Karpas-422 (cell line): ENCODE measurements at regions not wholly inside any gene's neighbourhood (a gene's known extent, or its start where the extent isn't known, plus 50 kb on each side); places are given as distances from the start of the nearest gene placed in this dataset.
"Not testable (repeated sequence)": the region's sequence is repeated elsewhere in the genome, so short reads cannot be mapped to it uniquely, and the experiment has no call there.

Source experiments
- DNase-seq: peaks from one replicate; pipeline ENCODE4 v3.0.0-alpha.2; 2015
- H2AFZ ChIP-seq: fragments of 200-600 bp; sonication (generic); 2 replicates; pipeline ENCODE4 v1.6.1; 2014; ENCODE audit warnings: antibody characterized with exemption, low read length, mixed read lengths
- H3K27ac ChIP-seq: fragments of 200-600 bp; sonication (generic); 2 replicates; pipeline ENCODE4 v1.5.1; 2014; ENCODE audit warnings: mild to moderate bottlenecking, low read length, moderate library complexity
- H3K27me3 ChIP-seq: fragments of 200-600 bp; sonication (generic); 2 replicates; pipeline ENCODE4 v1.6.1; 2014; ENCODE audit warnings: low read length, mixed read lengths
- H3K36me3 ChIP-seq: fragments of 200-600 bp; sonication (generic); 2 replicates; pipeline ENCODE4 v1.6.1; 2014; ENCODE audit warnings: low read length, mixed read lengths; ENCODE audit not compliant: insufficient read depth
- H3K4me1 ChIP-seq: fragments of 200-600 bp; sonication (generic); 2 replicates; pipeline ENCODE4 v1.6.1; 2014; ENCODE audit warnings: mild to moderate bottlenecking, low read length, mixed read lengths
- H3K4me2 ChIP-seq: fragments of 200-600 bp; sonication (generic); 2 replicates; pipeline ENCODE4 v1.6.1; 2014; ENCODE audit warnings: low read length, low read depth, mild to moderate bottlenecking; ENCODE audit not compliant: poor library complexity, severe bottlenecking
- H3K4me3 ChIP-seq: fragments of 200-600 bp; sonication (generic); 2 replicates; pipeline ENCODE4 v1.5.1; 2014; ENCODE audit warnings: mild to moderate bottlenecking, antibody characterized with exemption, low read length, mixed read lengths
- H3K79me2 ChIP-seq: fragments of 200-600 bp; sonication (generic); 2 replicates; pipeline ENCODE4 v1.6.1; 2014; ENCODE audit warnings: mild to moderate bottlenecking, low read length, mixed read lengths
- H3K9ac ChIP-seq: fragments of 200-600 bp; sonication (generic); 2 replicates; pipeline ENCODE4 v1.6.0; 2014; ENCODE audit warnings: low read length
- H3K9me2 ChIP-seq: fragments of 200-600 bp; sonication (generic), shearing (Covaris generic); replicated peaks from 2 replicates; pipeline ENCODE4 v1.6.0; 2014; ENCODE audit warnings: mild to moderate bottlenecking, low read length, moderate library complexity; ENCODE audit not compliant: insufficient read depth
- H3K9me3 ChIP-seq: fragments of 300-700, 200-600 bp; sonication (generic); 2 replicates; pipeline ENCODE4 v1.6.1; 2014; ENCODE audit warnings: low read length, mixed read lengths
- H4K20me1 ChIP-seq: fragments of 200-600 bp; sonication (generic); 2 replicates; pipeline ENCODE4 v1.6.1; 2014; ENCODE audit warnings: mild to moderate bottlenecking, antibody characterized with exemption, low read length, low read depth; ENCODE audit not compliant: insufficient read depth

GRCh38 chr5:21491182-21491581 lies 1362.0 kb downstream of the CDH12 start:
- DNase-seq, H3K4me1 ChIP-seq, H3K79me2 ChIP-seq, H3K27me3 ChIP-seq, H3K4me2 ChIP-seq, H2AFZ ChIP-seq, H3K4me3 ChIP-seq, H3K27ac ChIP-seq, H3K9ac ChIP-seq, H3K36me3 ChIP-seq, H4K20me1 ChIP-seq, H3K9me3 ChIP-seq, H3K9me2 ChIP-seq: not testable (repeated sequence)

GRCh38 chr5:21488828-21489227 lies 1364.3 kb downstream of the CDH12 start:
- H4K20me1 ChIP-seq, H3K36me3 ChIP-seq, H3K9me3 ChIP-seq, H3K27ac ChIP-seq, H2AFZ ChIP-seq, H3K4me3 ChIP-seq, DNase-seq, H3K4me1 ChIP-seq, H3K27me3 ChIP-seq, H3K9ac ChIP-seq, H3K9me2 ChIP-seq, H3K79me2 ChIP-seq, H3K4me2 ChIP-seq: not testable (repeated sequence)

GRCh38 chr5:21485458-21486000 lies 1367.6 kb downstream of the CDH12 start:
- H3K9ac ChIP-seq, H3K27ac ChIP-seq, H3K4me2 ChIP-seq, H3K4me1 ChIP-seq, H3K36me3 ChIP-seq, H2AFZ ChIP-seq, H3K9me3 ChIP-seq, H4K20me1 ChIP-seq, H3K9me2 ChIP-seq, H3K4me3 ChIP-seq, H3K27me3 ChIP-seq, H3K79me2 ChIP-seq: not testable (repeated sequence)
- peak; percentile 84 for DNase-seq

GRCh38 chr5:21484498-21484889 lies 1368.7 kb downstream of the CDH12 start:
- H3K4me1 ChIP-seq, H2AFZ ChIP-seq, H3K4me3 ChIP-seq, H3K27ac ChIP-seq, H4K20me1 ChIP-seq, H3K9me2 ChIP-seq, H3K4me2 ChIP-seq, H3K36me3 ChIP-seq, DNase-seq, H3K9ac ChIP-seq, H3K27me3 ChIP-seq, H3K79me2 ChIP-seq, H3K9me3 ChIP-seq: not testable (repeated sequence)

DNA sequence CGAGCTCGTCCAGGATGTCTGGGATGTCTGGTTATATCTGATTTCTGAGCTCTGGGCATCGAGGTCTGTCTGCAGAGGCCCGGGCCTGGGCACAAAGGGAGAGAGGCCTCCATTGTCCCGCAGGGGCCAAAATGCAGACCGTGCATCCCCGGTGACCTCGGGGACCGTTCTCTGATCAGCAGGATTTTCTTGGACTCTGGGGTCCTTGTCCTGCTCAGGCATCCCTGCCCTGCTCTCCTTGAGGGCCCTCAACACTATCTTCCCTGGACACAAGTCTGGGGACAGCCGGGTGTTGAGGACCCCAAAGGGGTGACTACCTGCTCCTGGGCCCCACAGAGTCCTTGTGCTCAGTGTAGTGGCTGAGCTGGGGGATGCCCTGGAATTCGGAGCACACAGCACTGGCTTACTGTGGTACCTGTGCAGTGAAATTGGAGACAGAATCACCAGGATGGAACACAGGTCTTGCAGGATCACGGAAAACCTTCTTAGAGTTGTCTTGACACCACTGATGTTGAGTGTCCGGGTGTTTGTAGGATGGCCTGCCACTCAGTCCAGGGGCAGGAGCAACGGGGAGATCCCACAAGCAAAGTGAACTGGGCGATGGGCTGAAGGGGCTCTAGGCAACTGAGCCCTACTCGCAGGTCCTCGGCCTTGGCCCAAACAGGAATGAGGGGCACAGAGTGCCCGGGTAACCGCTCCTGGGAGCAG lies 1369.2 kb downstream of the CDH12 start:
- not testable (repeated sequence) for H4K20me1 ChIP-seq, H3K4me2 ChIP-seq, H3K79me2 ChIP-seq, H3K9me2 ChIP-seq, H3K4me1 ChIP-seq, H3K9ac ChIP-seq, H3K36me3 ChIP-seq, H2AFZ ChIP-seq, H3K27ac ChIP-seq, H3K9me3 ChIP-seq, H3K27me3 ChIP-seq, H3K4me3 ChIP-seq, DNase-seq

DNA sequence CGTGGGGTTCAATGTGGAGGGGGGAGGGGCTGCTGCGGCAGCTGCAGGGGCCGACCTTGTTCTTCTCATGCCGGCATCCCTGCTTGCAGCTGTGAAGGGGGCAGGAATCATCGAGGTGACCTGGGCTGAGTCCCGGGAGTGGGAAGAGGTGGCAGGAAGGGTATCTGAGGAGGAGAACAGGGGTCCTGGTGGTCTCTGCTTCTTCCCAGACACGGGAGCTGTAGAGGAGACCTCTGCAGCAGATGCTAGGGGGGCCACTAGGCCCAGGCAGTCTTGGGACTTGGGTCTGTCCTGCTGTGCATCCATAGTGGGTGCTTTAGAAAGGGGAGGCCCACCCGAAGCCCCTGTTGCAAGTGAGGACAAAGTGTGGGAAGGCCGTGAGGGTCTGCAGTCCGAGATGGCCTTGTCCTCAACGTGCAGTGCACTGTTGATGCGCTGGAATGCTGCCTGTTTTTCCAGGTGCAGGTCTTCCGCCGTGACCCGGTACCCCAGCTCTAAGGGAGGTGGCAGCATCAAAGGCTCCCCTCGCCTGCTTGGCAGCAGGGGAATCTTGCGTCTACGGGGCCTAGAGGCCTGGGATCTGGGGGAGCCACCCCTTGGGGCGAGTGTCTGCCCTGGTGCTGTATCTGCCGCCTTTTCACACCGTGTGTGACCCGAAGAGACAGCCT lies 1370.0 kb downstream of the CDH12 start:
- H3K4me3 ChIP-seq, H3K36me3 ChIP-seq, H3K27me3 ChIP-seq, H3K4me2 ChIP-seq, H2AFZ ChIP-seq, H3K27ac ChIP-seq, H3K9ac ChIP-seq, H4K20me1 ChIP-seq, H3K9me3 ChIP-seq, H3K79me2 ChIP-seq, H3K9me2 ChIP-seq, H3K4me1 ChIP-seq, DNase-seq: not testable (repeated sequence)

GRCh38 chr5:21482522-21482921 lies 1370.6 kb downstream of the CDH12 start:
- not testable (repeated sequence) for H3K79me2 ChIP-seq, H3K27me3 ChIP-seq, H4K20me1 ChIP-seq, H3K9me3 ChIP-seq, H3K27ac ChIP-seq, H3K9ac ChIP-seq, H3K9me2 ChIP-seq, H3K36me3 ChIP-seq, DNase-seq, H3K4me3 ChIP-seq, H3K4me2 ChIP-seq, H3K4me1 ChIP-seq, H2AFZ ChIP-seq

DNA sequence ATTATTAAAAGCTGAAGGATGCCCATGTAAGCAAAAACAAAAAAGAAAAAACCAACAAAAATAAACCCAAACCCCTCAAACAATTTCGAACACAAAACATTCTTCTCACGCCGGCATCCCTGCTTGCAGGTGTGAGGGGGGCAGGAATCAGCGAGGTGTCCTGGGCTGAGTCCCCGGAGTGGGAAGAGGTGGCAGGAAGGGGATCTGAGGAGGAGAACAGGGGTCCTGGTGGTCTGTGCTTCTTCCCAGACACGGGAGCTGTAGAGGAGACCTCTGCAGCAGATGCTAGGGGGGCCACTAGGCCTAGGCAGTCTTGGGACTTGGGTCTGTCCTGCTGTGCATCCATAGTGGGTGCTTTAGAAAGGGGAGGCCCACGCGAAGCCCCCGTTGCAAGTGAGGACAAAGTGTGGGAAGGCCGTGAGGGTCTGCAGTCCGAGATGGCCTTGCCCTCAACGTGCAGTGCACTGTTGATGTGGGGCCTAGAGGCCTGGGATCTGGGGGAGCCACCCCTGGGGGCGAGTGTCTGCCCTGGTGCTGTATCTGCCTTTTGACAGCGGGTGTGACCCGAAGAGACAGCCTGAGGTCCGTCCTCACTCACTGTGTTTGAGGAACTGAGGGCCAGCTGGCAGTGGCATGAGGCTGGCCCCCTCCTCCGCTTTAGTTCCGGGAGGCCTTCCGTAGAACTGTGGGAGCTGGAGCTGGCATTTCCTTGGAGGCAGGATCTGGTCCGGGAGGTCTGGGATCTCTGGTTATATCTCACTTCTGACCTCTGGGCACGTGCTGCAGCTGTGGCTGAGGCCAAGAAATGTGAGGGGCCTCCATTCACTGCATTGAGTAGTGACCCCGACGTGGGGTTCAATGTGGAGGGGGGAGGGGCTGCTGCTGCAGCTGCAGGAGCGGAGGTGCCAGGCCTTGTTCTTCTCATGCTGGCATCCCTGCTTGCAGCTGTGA lies 1371.5 kb downstream of the CDH12 start:
- H3K36me3 ChIP-seq, H4K20me1 ChIP-seq, H3K27ac ChIP-seq, H2AFZ ChIP-seq, H3K9ac ChIP-seq, H3K4me2 ChIP-seq, DNase-seq, H3K79me2 ChIP-seq, H3K9me2 ChIP-seq, H3K27me3 ChIP-seq, H3K4me1 ChIP-seq, H3K4me3 ChIP-seq, H3K9me3 ChIP-seq: not testable (repeated sequence)
